B cell (primary cell): ENCODE measurements at regions not wholly inside any gene's neighbourhood (a gene's known extent, or its start where the extent isn't known, plus 50 kb on each side); places are given as distances from the start of the nearest gene placed in this dataset.

ENCODE experiments used
- ATAC-seq: fragments of 200-7000 bp; cut with Tn5 transposase; one replicate; pipeline ENCODE4 v1.10.0; 2021; ENCODE audit warnings: low read depth, mild to moderate bottlenecking, moderate number of reproducible peaks, moderate library complexity
- CTCF ChIA-PET: fragments of 350-600 bp; sonication (Branson Sonifier 250); formaldehyde crosslinking; loops from one replicate; lab custom pipeline; 2021; ENCODE audit warnings: antibody characterized with exemption, inconsistent platforms; lab: Charles Lee
- POLR2A ChIA-PET: fragments of 350-600 bp; sonication (Branson Sonifier 250); formaldehyde crosslinking; loops from one replicate; lab custom pipeline; 2021; ENCODE audit warnings: antibody characterized with exemption; lab: Charles Lee
- DNase-seq: peaks from one replicate; pipeline ENCODE4 v3.0.0; 2013
- H2AFZ ChIP-seq: 2 replicates; pipeline ENCODE4 v1.6.1; 2012; ENCODE audit warnings: mild to moderate bottlenecking, low read depth, low read length; ENCODE audit not compliant: insufficient read depth, poor library complexity, severe bottlenecking
- H3K27ac ChIP-seq, 2 donors: 1 replicate in 1 of 2; 2 replicates in 1 of 2; pipeline ENCODE4 v1.5.1; 2012 to 2013; ENCODE audit warnings: low read length in 2 of 2, mild to moderate bottlenecking in 2 of 2, moderate library complexity in 1 of 2
- H3K27me3 ChIP-seq, 4 experiments: fragments of 200-600 bp in 1 of 4; sonication (generic) in 1 of 4; replicated peaks in 1 of 4; 1 replicate in 2 of 4; 2 replicates in 2 of 4; pipeline versions ENCODE4 v1.6.1 to v1.7.0; 2013 to 2016; ENCODE audit warnings: low read length in 3 of 4, mild to moderate bottlenecking in 2 of 4, mixed read lengths in 1 of 4, moderate library complexity in 1 of 4; ENCODE audit not compliant: insufficient read depth in 4 of 4, control insufficient read depth in 3 of 4; ENCODE audit errors: control extremely low read depth in 1 of 4
- H3K36me3 ChIP-seq, 2 experiments: replicated peaks in 1 of 2; 1 replicate in 1 of 2; 2 replicates in 1 of 2; pipeline versions ENCODE4 v1.6.1 to v1.7.1; 2013; ENCODE audit warnings: low read length in 1 of 2; ENCODE audit not compliant: insufficient read depth in 2 of 2, control insufficient read depth in 1 of 2; ENCODE audit errors: control extremely low read depth in 1 of 2, extremely low read depth in 1 of 2
- H3K4me1 ChIP-seq, 2 donors: fragments of 200-600 bp in 1 of 2; sonication (generic) in 1 of 2; 1 replicate in 1 of 2; 2 replicates in 1 of 2; pipeline versions ENCODE4 v1.5.1 to v1.6.1; 2013 to 2017; ENCODE audit warnings: low read length in 2 of 2; ENCODE audit not compliant: control insufficient read depth in 2 of 2, insufficient read depth in 2 of 2
- H3K4me2 ChIP-seq: replicated peaks from 2 replicates; pipeline ENCODE3; 2012; ENCODE audit warnings: mild to moderate bottlenecking, low read depth, low read length; ENCODE audit not compliant: poor library complexity, severe bottlenecking
- H3K4me3 ChIP-seq, 5 experiments: fragments of 200-600 bp in 1 of 5; sonication (generic) in 1 of 5; 1 replicate in 3 of 5; 2 replicates in 2 of 5; pipeline versions ENCODE4 v1.5.1 to v1.7.0; 2011 to 2016; ENCODE audit warnings: low read length in 4 of 5, mild to moderate bottlenecking in 4 of 5, low read depth in 2 of 5, control low read depth in 1 of 5, moderate library complexity in 1 of 5; ENCODE audit not compliant: insufficient read depth in 1 of 5; ENCODE audit errors: control extremely low read depth in 1 of 5, extremely low read depth in 1 of 5
- H3K79me2 ChIP-seq: fragments of 200-600 bp; sonication (generic); one replicate; pipeline ENCODE4 v1.6.0; 2016; ENCODE audit warnings: low read length; ENCODE audit not compliant: control insufficient read depth, insufficient read depth
- H3K9ac ChIP-seq: fragments of 200-600 bp; sonication (generic); 2 replicates; pipeline ENCODE4 v1.6.1; 2017; ENCODE audit warnings: mild to moderate bottlenecking, low read length, moderate library complexity
- H3K9me3 ChIP-seq, 3 donors: one replicate each; pipeline versions ENCODE4 v1.6.1 to v1.7.1; 2013; ENCODE audit warnings: low read length in 2 of 3; ENCODE audit not compliant: control insufficient read depth in 2 of 3, insufficient read depth in 1 of 3; ENCODE audit errors: control extremely low read depth in 1 of 3
- H4K20me1 ChIP-seq: 2 replicates; pipeline ENCODE4 v1.6.0; 2012; ENCODE audit warnings: mild to moderate bottlenecking, low read length; ENCODE audit not compliant: insufficient read depth, control insufficient read depth, poor library complexity, severe bottlenecking
- H3K27ac Mint-ChIP-seq: one replicate; pipeline ENCODE4 v1.8.0; 2021; ENCODE audit warnings: mixed read lengths
- H3K27me3 Mint-ChIP-seq: one replicate; pipeline ENCODE4 v1.8.0; 2021; ENCODE audit warnings: mixed read lengths
- H3K4me1 Mint-ChIP-seq: one replicate; pipeline ENCODE4 v1.8.0; 2021; ENCODE audit warnings: mixed read lengths
- H3K4me3 Mint-ChIP-seq: one replicate; pipeline ENCODE4 v1.8.0; 2021; ENCODE audit warnings: mixed read lengths
- H3K9me3 Mint-ChIP-seq: one replicate; pipeline ENCODE4 v1.8.0; 2022; ENCODE audit warnings: mixed read lengths; ENCODE audit not compliant: insufficient read depth
- EZH2 ChIP-seq: IDR thresholded peaks from 2 replicates; pipeline ENCODE4 v1.6.1; 2012; ENCODE audit warnings: borderline replicate concordance, low read depth, mild to moderate bottlenecking, moderate library complexity, low read length; ENCODE audit not compliant: insufficient read depth, poor library complexity, severe bottlenecking
- WGBS: methylation state at CpG from one replicate; pipeline ENCODE4 v1.1.5; 2013; ENCODE audit warnings: missing lambda C conversion rate; ENCODE audit not compliant: insufficient coverage; 5-methylcytosine and 5-hydroxymethylcytosine counted together
- intact Hi-C: fragments of 100-400 bp; cut with micrococcal nuclease; formaldehyde crosslinking; loops from one replicate; pipeline ENCODE4 v1.10.0; 2022
- TF ChIP-seq, protein P1 (sequence below): fragments of 200-600 bp; IDR thresholded peaks from one replicate; pipeline ENCODE4 v1.8.0; 2022; ENCODE audit warnings: antibody characterized with exemption, mild to moderate bottlenecking

- TF ChIP-seq EZH2, result no peak
- TF ChIP-seq, protein P1, sequence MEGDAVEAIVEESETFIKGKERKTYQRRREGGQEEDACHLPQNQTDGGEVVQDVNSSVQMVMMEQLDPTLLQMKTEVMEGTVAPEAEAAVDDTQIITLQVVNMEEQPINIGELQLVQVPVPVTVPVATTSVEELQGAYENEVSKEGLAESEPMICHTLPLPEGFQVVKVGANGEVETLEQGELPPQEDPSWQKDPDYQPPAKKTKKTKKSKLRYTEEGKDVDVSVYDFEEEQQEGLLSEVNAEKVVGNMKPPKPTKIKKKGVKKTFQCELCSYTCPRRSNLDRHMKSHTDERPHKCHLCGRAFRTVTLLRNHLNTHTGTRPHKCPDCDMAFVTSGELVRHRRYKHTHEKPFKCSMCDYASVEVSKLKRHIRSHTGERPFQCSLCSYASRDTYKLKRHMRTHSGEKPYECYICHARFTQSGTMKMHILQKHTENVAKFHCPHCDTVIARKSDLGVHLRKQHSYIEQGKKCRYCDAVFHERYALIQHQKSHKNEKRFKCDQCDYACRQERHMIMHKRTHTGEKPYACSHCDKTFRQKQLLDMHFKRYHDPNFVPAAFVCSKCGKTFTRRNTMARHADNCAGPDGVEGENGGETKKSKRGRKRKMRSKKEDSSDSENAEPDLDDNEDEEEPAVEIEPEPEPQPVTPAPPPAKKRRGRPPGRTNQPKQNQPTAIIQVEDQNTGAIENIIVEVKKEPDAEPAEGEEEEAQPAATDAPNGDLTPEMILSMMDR, result no peak
- Histone ChIP-seq H4K20me1 (no peaks in the 10 kb centered on the region), H3K79me2 (no peaks in the 10 kb centered on the region), H3K4me1 (peaks cover 83 to 97% of the 10 kb centered on the region in 2 donors), H3K4me3 (peak overlapping the region in 1 of 5 experiments; percentile 46), H3K36me3 (no peaks in the 10 kb centered on the region), H3K27ac (peak overlapping the region; percentile 84 to 86), H2AFZ (no peak overlapping the region), H3K9ac (peak overlapping the region; percentile 38), H3K9me3 (no peaks in the 10 kb centered on the region), H3K4me2 (peak overlapping the region; percentile 70), H3K27me3 (no peaks in the 10 kb centered on the region)
- ChIA-PET CTCF (no interaction called here), POLR2A (interaction anchor here (1.3 kb wide), 1 partner anchor 72 kb away, joined by 3 read pairs; no protein-coding TSS in a partner anchor)
- WGBS, result 96% methylated on average over 2 of the region's 2 CpGs
- H3K9me3 Mint-ChIP-seq, result peaks cover 2% of the 10 kb centered on the region
- DNase-seq, result no peak
- ATAC-seq, result no peak
- H3K4me3 Mint-ChIP-seq, result peak overlapping the region; percentile 47
- intact Hi-C loops, result loop anchor here (1.0 kb wide), 1 partner anchor 73 kb away; no protein-coding TSS in a partner anchor
- no peaks in the 10 kb centered on the region for H3K27me3 Mint-ChIP-seq
- H3K4me1 Mint-ChIP-seq, result peaks cover 95% of the 10 kb centered on the region
- H3K27ac Mint-ChIP-seq, result peak overlapping the region; percentile 93
Observed at GRCh38 chr6:14734052-14734415, 511.8 kb upstream of the JARID2 start.

DNA sequence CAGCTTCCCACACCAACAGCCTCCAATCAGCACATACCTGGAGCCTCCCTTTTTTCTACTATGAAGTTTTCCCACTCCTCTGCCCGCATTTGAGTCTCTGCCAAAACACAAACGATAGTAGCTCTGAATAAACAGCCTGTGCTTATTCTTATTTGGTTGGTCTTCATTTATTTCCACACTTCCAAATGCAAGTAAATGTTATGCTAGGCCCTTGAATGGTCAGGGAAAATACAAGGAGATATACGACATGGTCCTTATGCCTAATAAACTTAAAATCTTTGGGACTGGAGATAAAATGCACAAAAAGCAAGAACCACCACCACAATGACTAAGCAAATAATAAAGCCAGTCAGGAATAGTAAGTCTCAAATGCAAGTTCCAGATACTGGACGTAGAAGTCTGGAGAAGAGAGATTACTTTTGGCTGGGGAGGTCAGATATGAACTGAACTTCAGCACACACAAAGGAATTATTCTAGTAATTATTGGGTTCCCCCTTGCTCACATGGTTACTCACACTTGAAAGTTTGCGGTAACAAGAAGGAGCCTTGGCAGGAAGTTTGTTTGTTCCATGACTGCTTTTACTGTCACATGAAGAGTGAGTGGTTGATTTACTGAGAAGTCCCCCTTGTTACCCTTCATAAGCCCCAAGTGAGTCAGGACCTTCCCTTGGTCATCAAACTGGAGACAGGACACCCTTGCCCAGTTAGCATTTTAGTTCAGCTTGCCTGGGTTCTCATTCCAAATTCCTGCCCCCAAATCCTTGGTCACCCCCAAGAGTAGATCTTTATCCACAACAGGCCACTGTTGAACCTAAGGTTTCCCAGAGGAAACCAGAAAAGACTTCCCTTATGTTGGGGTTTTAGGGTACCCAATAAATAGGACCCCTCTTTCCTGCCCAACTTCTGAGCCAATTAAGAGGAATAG is 511.2 kb upstream of the JARID2 start:
- Histone ChIP-seq H2AFZ (no peak overlapping the region), H3K36me3 (no peaks in the 10 kb centered on the region), H3K9ac (peak overlapping the region; percentile 40), H3K9me3 (no peaks in the 10 kb centered on the region), H3K27ac (peak overlapping the region; percentile 84 to 86), H4K20me1 (no peaks in the 10 kb centered on the region), H3K4me1 (peaks cover 83 to 97% of the 10 kb centered on the region in 2 donors), H3K79me2 (no peaks in the 10 kb centered on the region), H3K4me2 (peak overlapping the region; percentile 70), H3K4me3 (peak overlapping the region in 2 of 5 experiments; percentile 11 to 46), H3K27me3 (no peaks in the 10 kb centered on the region)
- no CpG with 5 or more reads among the region's 5 CpGs for WGBS
- H3K4me1 Mint-ChIP-seq, result peaks cover 95% of the 10 kb centered on the region
- no peaks in the 10 kb centered on the region for H3K27me3 Mint-ChIP-seq
- peak overlapping the region; percentile 93 for H3K27ac Mint-ChIP-seq
- DNase-seq, result peak; percentile 89
- TF ChIP-seq EZH2, result no peak
- TF ChIP-seq, protein P1, result no peak
- intact Hi-C loops, result loop anchor here (1.0 kb wide), 1 partner anchor 73 kb away; no protein-coding TSS in a partner anchor
- POLR2A ChIA-PET, result interaction anchor here (0.6 to 1.3 kb wide), 2 partner anchors 72 to 127 kb away, joined by 3 read pairs; no protein-coding TSS in a partner anchor
- CTCF ChIA-PET, result no interaction called here
- peak overlapping the region; percentile 47 for H3K4me3 Mint-ChIP-seq
- H3K9me3 Mint-ChIP-seq, result peaks cover 2% of the 10 kb centered on the region
- peak; percentile 83 for ATAC-seq
